ENCODE measurements at regions not wholly inside any gene's neighbourhood (a gene's known extent, or its start where the extent isn't known, plus 50 kb on each side); places are given as distances from the start of the nearest gene placed in this dataset.
"Not testable (repeated sequence)": the region's sequence is repeated elsewhere in the genome, so short reads cannot be mapped to it uniquely, and the experiment has no call there.

DNA sequence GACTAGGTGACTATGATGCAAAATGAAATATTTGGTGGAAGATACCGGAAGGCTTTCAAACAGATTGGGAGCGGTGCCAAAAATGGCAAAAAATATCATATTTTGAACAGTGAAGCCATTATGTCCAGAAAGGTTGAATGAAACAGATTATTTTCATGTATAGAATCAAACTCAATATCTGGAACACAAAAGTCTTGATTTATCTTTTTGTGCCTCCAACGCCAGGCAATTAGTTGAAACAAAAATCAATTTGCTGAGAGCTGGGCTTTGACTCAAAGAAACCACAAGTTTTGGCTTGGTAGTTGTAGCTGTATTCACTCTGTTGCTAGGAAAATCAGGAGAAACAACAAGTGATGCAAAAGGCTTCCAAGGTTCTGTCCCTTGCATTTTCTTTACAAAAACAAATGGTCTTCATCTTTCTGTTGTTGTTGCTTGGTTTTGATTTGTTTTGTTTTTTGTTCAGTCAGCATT is 421.7 kb upstream of the TYRP1 start:
- DNase-seq (ENCODE audit: low spot score), result no peak

GRCh38 chr9:12272471-12273120 is 420.6 kb upstream of the TYRP1 start:
- DNase-seq (ENCODE audit: low spot score), result no peak

DNA sequence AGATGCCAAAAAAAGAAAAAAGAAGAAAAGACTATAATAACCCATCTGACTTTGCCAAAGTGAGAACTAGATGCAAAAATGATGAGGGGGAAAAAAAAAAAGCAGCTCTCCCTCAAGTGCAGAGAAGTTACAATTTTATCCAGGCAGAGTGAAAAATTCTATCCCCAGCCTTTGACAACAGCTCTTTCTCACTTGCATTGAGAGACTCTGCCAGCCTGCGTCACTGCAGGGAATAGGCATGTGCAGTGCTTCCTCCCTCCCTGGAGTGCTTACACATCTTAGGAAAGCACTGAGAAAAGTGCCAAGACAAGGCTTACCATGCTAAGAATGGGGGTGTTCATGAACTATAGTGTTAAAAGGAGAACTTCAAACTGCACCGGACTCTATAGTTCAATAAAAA is 418.6 kb upstream of the TYRP1 start:
- no peak for DNase-seq (ENCODE audit: low spot score)

DNA sequence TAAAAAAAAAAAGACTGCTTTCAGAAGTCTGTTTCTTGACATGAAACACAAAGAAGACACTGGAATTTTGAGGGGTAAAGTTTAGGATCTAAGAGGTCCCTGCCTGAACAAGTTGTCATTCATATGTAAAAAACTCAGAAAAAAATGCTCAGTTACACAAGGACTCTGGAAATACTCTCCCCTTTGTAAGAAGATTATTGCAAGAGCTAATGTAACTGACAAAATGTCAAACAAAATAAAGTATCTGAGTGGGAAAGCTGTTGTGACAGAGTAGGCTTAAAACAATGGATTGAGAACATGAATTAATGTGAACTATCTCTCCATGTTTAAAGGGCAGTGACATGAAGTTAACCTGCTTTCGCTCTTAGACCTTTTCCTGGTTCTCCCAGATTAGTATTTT is 416.7 kb upstream of the TYRP1 start:
- no peak for DNase-seq (ENCODE audit: low spot score)

DNA sequence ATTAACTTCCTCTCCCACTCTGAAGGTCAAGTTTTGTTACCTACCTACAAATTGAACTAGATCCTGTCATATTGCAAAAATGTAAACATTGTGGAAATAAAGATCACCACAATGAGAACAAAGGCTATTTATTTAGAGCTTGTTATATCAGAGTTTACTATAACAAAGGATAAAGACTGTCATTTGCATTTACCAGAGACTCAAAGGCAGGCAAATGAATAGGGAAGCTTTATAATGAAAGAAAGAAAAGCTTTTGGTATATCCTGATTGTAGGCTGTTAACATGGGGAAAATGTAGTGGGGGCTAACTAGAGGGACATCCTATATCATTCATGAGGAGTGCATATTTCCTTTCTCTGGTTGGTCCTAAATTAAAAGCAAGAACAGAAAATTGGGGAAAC is 403.5 kb upstream of the TYRP1 start:
- DNase-seq (ENCODE audit: low spot score), result no peak

GRCh38 chr9:12290166-12290869 is 402.9 kb upstream of the TYRP1 start:
- DNase-seq (ENCODE audit: low spot score), result no peak

DNA sequence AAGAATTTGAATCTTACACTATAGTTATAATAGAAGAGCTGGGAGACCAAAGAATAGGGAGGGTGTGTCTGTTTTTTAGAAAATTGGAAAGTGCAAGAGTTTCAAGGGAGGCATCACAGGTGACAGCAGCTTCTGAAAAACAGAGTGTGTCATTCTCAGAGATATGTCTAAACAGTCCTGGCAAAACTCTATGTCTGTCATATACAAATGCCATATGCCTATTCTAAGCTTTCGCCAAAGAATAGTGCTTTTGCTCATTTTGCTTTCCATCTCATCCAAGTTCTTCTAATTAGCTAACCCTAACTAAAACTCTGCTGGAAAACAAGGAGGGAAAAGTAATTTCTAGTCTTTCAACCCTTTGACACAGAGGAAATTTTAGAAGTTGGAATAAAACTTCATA is 388.0 kb upstream of the TYRP1 start:
- no peak for DNase-seq (ENCODE audit: low spot score)

DNA sequence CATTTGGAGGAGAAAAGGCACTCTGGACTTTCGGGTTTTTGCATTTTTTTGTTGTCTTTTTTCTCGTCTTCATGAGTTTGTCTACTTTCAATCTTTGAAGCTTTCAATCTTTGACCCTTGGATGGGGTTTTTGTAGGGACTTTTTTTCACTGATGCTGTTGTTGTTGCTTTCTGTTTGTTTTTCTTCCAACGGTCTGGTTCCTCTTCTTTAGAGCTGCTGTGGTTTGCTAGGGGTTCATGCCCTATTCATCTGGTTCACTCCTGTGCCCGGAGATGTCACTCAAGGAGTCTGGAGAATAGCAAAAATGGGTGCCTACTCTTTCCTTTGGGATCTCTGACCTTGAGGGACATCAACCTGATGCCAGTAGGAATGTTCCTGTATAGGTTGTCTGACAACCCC is 378.6 kb upstream of the TYRP1 start:
- DNase-seq (ENCODE audit: low spot score), result no peak

DNA sequence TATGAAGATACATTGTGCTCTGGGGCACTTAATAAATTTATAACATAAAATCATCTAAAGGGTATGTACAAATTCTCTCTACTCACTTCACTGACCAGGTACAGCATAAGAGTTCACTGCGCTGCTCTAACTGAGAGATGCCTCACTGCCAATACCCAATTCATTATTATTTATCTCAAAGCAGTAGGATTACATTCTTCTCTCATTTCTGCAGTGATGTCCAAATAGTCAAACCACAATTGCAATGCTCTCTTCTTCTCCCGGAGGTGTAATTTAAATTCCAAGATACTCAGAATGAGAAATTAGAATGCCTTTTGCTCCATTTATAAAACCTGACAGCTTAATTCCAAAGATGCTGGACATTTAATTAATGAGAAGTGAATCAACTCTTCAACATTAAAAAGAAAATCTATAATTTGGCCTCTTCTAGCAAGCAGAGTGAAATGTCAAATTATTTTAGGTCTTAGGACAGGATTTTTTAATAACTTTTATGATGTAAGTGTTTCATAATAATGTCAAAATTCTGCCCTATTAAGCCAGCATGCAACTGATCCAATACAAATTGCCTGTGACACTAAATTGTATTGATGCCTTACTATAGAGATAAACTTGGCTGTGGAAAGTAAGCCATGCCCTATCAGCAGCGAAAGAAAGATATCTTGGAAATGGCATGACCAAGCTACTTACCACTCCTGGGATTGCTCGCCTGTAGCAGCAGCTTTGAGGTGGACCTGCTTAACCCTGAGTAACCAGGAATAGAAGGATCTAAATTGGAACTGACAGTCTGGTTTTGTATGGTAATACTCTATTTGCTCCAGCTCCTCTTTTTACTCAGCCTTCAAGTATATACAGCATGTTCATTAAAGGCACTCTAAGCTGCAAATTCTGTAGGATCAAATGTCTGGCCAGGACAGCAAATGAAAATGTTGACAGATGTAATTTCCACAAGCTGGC is 374.2 kb upstream of the TYRP1 start:
- DNase-seq (ENCODE audit: low spot score), result no peak

DNA sequence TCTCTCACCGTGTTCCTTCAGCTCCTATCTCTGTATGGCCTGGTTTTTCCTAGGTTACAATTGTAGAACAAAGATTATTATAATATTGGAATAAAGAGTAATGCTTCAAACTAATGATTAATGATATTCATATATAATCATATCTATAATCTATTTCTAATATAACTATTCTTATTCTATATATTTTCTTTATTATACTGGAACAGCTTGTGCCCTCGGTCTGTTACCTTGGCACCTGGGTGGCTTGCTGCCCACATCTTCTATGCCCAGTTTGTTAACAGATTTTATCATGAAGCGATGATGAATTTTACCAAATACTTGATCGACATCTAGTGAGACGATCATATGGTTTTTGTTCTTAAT is 363.6 kb upstream of the TYRP1 start:
- no peak for DNase-seq (ENCODE audit: low spot score)

DNA sequence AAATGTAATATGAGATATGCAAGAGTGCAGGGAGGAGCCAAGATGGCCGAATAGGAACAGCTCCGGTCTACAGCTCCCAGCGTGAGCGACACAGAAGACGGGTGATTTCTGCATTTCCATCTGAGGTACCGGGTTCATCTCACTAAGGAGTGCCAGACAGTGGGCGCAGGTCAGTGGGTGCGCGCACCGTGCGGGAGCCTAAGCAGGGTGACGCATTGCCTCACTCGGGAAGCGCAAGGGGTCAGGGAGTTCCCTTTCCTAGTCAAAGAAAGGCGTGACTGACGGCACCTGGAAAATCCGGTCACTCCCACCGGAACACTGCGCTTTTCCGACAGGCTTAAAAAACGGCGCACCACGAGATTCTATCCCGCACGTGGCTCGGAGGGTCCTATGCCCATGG is 359.2 kb upstream of the TYRP1 start:
- not testable (repeated sequence) for DNase-seq (ENCODE audit: low spot score)

DNA sequence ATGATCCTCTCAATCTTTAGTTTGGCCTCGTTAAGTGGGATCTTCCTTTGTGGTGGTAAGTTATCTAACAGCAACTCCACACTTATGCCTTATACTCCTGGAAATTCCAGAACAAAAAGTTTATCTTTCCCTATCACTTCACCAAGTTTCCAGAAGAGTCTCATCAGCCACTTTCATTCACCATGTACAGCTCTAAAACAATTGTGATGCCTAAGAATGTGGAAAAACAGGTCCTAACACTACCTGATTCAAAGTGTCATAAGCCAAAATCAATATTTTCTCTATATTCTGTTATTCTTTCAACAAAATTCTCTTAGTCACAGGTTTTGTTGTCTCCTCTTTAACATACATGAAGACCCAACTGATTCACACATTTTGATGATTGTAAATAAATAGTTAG is 342.4 kb upstream of the TYRP1 start:
- no peak for DNase-seq (ENCODE audit: low spot score)

GRCh38 chr9:12351293-12352044 is 341.7 kb upstream of the TYRP1 start:
- DNase-seq (ENCODE audit: low spot score), result no peak

DNA sequence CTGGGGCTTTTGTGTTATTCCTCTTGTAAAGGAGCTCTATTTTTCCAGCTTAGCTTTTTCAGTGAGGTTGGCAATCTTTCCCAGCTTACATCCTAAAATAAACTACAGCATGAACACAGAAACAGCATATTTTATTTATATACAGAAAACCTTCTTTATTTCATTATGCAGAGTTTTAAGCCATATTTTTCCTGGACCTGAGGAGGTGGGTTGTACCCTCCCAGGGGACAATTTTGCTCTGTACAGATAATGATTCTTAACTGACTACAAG is 341.2 kb upstream of the TYRP1 start:
- DNase-seq (ENCODE audit: low spot score), result no peak

DNA sequence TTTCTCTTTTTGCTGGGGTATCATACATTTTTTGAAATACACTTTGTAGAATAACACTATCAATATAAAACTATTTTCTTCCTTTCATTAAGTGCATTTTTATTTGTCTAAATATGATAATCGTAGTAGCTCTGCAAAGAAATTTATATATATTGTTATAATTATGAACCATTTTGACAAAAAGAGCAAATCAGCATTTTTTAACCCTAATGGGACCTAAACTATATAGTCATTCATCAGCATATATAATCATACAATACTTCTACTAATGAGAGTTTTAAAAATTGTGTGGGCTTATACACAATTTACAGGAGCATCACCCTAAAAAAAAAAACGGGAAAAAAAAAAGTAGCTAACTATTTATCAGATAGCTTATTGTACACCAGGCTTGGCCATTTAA is 329.7 kb upstream of the TYRP1 start:
- DNase-seq (ENCODE audit: low spot score), result no peak

DNA sequence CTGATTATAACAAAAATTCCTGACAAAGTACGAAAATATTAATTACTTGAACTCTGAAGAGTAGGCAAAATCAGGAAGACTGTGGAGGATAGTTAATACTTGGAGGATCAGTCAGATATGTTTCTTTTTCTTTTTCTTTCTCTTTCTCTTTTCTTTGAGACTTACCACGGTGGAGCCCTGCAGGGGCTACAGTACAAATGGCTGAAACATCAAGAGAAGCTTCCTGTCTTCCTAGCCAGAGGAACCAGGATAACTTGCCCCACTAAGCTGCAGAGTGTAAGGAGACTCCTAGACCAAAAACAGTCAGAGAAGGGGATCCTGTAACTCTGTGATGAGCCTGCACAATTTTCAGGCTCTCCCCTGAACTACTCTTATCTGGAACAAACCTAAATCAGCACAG is 324.6 kb upstream of the TYRP1 start:
- peak; percentile 7 for DNase-seq (ENCODE audit: low spot score)

DNA sequence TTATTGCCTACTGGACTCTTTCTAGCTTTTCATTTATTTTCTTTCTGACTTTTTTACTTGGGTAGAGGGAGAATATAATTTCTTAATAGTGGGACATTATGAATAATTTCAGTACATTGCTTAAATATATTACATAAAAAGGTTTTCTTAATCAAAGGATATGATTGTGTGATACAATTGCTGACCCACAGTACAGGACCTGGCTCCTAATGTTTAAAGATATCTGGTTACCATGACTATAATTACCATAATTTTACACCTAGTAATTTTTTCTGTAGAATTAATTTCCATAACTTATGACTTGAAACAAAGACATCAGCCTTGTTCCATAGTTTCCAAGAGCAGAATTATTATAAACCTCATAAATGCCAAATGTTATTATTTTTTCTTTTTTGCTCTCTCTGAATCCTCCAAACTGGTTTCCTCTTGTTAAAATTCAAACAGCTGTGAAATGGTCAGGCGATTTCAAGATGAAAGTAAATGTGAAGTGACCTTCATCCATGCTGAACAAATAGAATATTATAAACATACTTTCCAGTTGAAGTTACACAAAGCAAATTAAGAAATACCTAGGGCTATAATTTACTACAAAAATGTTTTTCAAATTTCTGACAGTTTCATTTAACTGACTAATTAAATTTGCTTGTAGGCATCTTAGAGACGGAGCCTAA is 301.2 kb upstream of the TYRP1 start:
- DNase-seq (ENCODE audit: low spot score), result no peak

- DNase-seq (ENCODE audit: low spot score), result no peak
These were observed 299.1 kb upstream of the TYRP1 start for GRCh38 chr9:12394105-12394504.

DNA sequence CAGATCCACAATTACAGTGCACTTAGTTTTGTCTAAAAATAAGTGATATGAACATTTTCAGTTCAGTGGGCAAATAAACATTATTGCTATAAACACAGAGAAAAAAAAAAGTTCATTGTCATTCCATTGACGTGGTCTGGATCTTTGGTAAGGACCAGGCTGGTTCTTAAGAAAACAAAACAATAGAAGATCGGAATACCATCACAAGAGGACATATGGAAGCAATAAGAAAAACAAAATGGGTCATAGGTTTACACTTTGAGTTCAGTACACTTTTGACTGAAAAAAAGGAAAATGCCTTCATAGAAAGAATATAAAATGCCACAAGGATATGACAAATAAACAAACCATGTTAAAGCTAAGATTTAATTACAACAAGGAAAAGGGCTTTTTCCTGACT is 289.5 kb upstream of the TYRP1 start:
- no peak for DNase-seq (ENCODE audit: low spot score)

DNA sequence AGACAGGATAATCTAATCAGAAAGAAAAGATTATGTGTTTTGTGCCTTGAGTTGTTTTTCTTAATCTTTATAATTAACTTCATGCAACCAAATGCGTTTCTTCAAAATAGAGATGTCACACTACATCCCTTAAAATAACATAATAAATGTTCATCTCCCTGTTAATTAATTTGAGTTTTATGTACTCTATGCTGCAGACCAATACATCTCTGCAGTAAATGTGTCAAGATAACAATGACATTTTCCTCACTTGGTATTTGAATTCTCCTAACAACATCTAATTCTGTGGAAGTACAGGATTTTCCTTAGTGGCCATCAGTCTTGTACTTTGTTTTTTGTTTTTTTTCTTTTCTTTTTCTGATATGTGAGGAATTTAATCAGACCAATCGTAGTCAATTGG is 279.2 kb upstream of the TYRP1 start:
- no peak for DNase-seq (ENCODE audit: low spot score)

- no peak for DNase-seq (ENCODE audit: low spot score)
These were observed 278.7 kb upstream of the TYRP1 start for GRCh38 chr9:12414514-12414913.

GRCh38 chr9:12415361-12415760 is 277.8 kb upstream of the TYRP1 start:
- DNase-seq (ENCODE audit: low spot score), result no peak

Data from iPS-NIHi11 (cell line).